CD4-positive, CD25-positive, alpha-beta regulatory T cell (primary cell): ENCODE measurements at regions not wholly inside any gene's neighbourhood (a gene's known extent, or its start where the extent isn't known, plus 50 kb on each side); places are given as distances from the start of the nearest gene placed in this dataset.

Experiments
- ATAC-seq, 2 donors: fragments of 150-1000 bp; cut with Tn5 transposase; one replicate each; pipeline ENCODE4 v1.10.0; 2021; ENCODE audit warnings: low read depth in 2 of 2, moderate number of reproducible peaks in 2 of 2, moderate library complexity in 1 of 2
- DNase-seq, 3 donors: peaks; one replicate each; pipeline versions ENCODE4 v3.0.0 to v3.0.0-alpha.2; 2012 to 2022; ENCODE audit warnings: mixed read lengths in 1 of 3
- H3K27ac ChIP-seq: one replicate; pipeline ENCODE4 v1.7.0; 2013; ENCODE audit warnings: mild to moderate bottlenecking, low read length; ENCODE audit not compliant: insufficient read depth, poor library complexity, severe bottlenecking
- H3K27me3 ChIP-seq: one replicate; pipeline ENCODE4 v1.7.0; 2013; ENCODE audit warnings: low read length; ENCODE audit not compliant: control insufficient read depth, insufficient read depth
- H3K36me3 ChIP-seq: one replicate; pipeline ENCODE4 v1.7.0; 2013; ENCODE audit warnings: mild to moderate bottlenecking, low read length, moderate library complexity; ENCODE audit not compliant: control insufficient read depth, insufficient read depth
- H3K4me1 ChIP-seq: 2 replicates; pipeline ENCODE4 v1.7.0; 2013; ENCODE audit warnings: mild to moderate bottlenecking, low read length; ENCODE audit not compliant: insufficient read depth, control insufficient read depth, poor library complexity, severe bottlenecking
- H3K4me3 ChIP-seq: one replicate; pipeline ENCODE4 v1.7.0; 2013; ENCODE audit warnings: low read depth, mild to moderate bottlenecking, low read length, moderate library complexity
- H3K9me3 ChIP-seq, 2 experiments: 1 replicate in 1 of 2; 2 replicates in 1 of 2; pipeline ENCODE4 v1.7.0; 2013; ENCODE audit warnings: low read length in 2 of 2, mild to moderate bottlenecking in 1 of 2, moderate library complexity in 1 of 2; ENCODE audit not compliant: control insufficient read depth in 2 of 2
- H3K27ac Mint-ChIP-seq, 3 donors: one replicate each; pipeline ENCODE4 v1.8.0; 2020 to 2022; ENCODE audit warnings: mild to moderate bottlenecking in 3 of 3, mixed read lengths in 3 of 3, moderate library complexity in 2 of 3
- H3K27me3 Mint-ChIP-seq: one replicate; pipeline ENCODE4 v1.8.0; 2022; ENCODE audit warnings: mild to moderate bottlenecking, mixed read lengths
- H3K36me3 Mint-ChIP-seq: one replicate; pipeline ENCODE4 v1.8.0; 2020; ENCODE audit warnings: mixed read lengths
- H3K4me1 Mint-ChIP-seq, 4 donors: one replicate each; pipeline ENCODE4 v1.8.0; 2020 to 2022; ENCODE audit warnings: mixed read lengths in 4 of 4, mild to moderate bottlenecking in 1 of 4
- H3K4me3 Mint-ChIP-seq, 4 donors: one replicate each; pipeline ENCODE4 v1.8.0; 2020 to 2022; ENCODE audit warnings: mild to moderate bottlenecking in 4 of 4, mixed read lengths in 4 of 4, moderate library complexity in 3 of 4
- H3K9me3 Mint-ChIP-seq, 7 donors: one replicate each; pipeline ENCODE4 v1.8.0; 2020 to 2022; ENCODE audit warnings: mixed read lengths in 7 of 7, mild to moderate bottlenecking in 3 of 7, moderate library complexity in 2 of 7

DNA sequence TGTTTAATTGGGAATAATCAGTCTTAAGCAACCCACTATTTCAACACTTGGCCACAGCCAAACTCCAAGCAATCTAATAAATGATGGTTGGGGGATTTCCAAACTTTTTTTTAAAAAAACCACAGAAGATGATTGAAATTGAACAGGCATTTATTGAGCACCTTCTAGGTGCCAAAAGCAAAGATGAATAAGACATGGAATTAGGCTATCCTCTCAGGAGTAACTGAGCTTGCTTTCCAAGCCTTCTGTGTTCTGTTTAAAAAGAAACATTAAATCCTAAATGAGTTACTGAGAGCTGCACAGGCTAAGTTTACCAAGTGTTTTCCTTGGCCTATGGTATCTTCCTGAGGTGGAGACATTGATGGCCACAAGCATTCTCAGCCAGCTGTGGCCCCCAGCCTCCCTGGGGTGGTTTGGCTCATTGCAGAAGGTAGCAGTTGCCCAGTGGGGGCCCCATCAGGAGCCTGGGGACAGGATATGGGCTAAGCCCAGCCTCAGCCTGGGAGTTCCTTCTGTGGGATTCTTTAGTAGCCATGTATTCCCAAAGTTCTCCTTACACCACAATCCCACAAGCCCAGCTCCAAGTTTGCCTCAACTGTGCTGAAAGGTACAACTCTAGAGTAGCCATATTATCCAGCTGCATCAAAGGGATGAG lies 174.3 kb downstream of the C1D start:
- no peaks in the 10 kb centered on the region for H3K4me1 Mint-ChIP-seq
- H3K4me3 Mint-ChIP-seq: no peak overlapping the region
- Histone ChIP-seq H3K4me1 (no peaks in the 10 kb centered on the region), H3K4me3 (no peak overlapping the region), H3K36me3 (no peaks in the 10 kb centered on the region), H3K27ac (no peak overlapping the region), H3K9me3 (no peaks in the 10 kb centered on the region), H3K27me3 (no peaks in the 10 kb centered on the region)
- DNase-seq (no peak), ATAC-seq (no peak)
- H3K9me3 Mint-ChIP-seq: no peaks in the 10 kb centered on the region
- no peak overlapping the region for H3K27ac Mint-ChIP-seq
- peaks cover 5% of the 10 kb centered on the region for H3K27me3 Mint-ChIP-seq
- H3K36me3 Mint-ChIP-seq: no peaks in the 10 kb centered on the region

DNA sequence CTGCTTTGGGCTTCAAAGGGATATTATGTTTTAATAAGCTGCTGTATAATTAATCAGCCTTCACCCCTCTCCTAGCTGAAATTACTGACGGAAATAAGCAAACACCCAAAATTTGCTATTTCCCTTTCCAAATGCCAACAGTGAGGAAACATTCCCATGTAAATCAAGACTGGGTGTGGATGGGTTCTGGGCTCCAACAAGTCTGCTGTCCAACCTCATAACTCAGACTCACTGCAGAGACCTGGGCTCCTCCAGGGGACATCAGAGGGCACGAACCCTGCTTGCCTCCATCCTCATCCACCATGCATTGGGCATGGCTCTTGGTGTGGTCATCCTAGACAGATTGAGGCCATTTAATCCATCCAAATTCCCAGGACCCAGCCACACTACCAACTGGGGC lies 173.7 kb downstream of the C1D start:
- ATAC-seq: no peak
- Mint-ChIP-seq H3K4me3 (no peak overlapping the region), H3K27me3 (peaks cover 5% of the 10 kb centered on the region), H3K27ac (no peak overlapping the region), H3K9me3 (peaks cover 0 to under 1% (median 0%) of the 10 kb centered on the region in 7 donors), H3K4me1 (no peaks in the 10 kb centered on the region), H3K36me3 (no peaks in the 10 kb centered on the region)
- no peaks in the 10 kb centered on the region for H3K36me3 ChIP-seq
- H3K4me1 ChIP-seq: no peaks in the 10 kb centered on the region
- H3K27me3 ChIP-seq: no peaks in the 10 kb centered on the region
- no peak for DNase-seq
- no peak overlapping the region for H3K27ac ChIP-seq
- H3K9me3 ChIP-seq: no peaks in the 10 kb centered on the region
- H3K4me3 ChIP-seq: no peak overlapping the region

- Histone ChIP-seq H3K27ac (no peak overlapping the region), H3K4me3 (no peak overlapping the region), H3K36me3 (no peaks in the 10 kb centered on the region), H3K9me3 (no peaks in the 10 kb centered on the region), H3K4me1 (no peaks in the 10 kb centered on the region), H3K27me3 (no peaks in the 10 kb centered on the region)
- DNase-seq (no peak), ATAC-seq (no peak)
- no peaks in the 10 kb centered on the region for H3K4me1 Mint-ChIP-seq
- H3K4me3 Mint-ChIP-seq: no peak overlapping the region
- no peak overlapping the region for H3K27ac Mint-ChIP-seq
- no peaks in the 10 kb centered on the region for H3K36me3 Mint-ChIP-seq
- H3K27me3 Mint-ChIP-seq: peaks cover 5% of the 10 kb centered on the region
- H3K9me3 Mint-ChIP-seq: peaks cover 0 to 3% (median 0%) of the 10 kb centered on the region in 7 donors
Observed at GRCh38 chr2:67891642-67892041, 171.2 kb downstream of the C1D start.

GRCh38 chr2:67892339-67892846 lies 170.4 kb downstream of the C1D start:
- no peak for DNase-seq
- peaks cover under 1% of the 10 kb centered on the region for H3K27me3 Mint-ChIP-seq
- no peaks in the 10 kb centered on the region for H3K4me1 ChIP-seq
- H3K27ac Mint-ChIP-seq: no peak overlapping the region
- no peaks in the 10 kb centered on the region for H3K27me3 ChIP-seq
- no peaks in the 10 kb centered on the region for H3K36me3 ChIP-seq
- ATAC-seq: no peak
- no peak overlapping the region for H3K27ac ChIP-seq
- peaks cover 0 to 3% (median 0%) of the 10 kb centered on the region in 7 donors for H3K9me3 Mint-ChIP-seq
- H3K4me3 ChIP-seq: no peak overlapping the region
- H3K4me3 Mint-ChIP-seq: no peak overlapping the region
- no peaks in the 10 kb centered on the region for H3K9me3 ChIP-seq
- H3K4me1 Mint-ChIP-seq: no peaks in the 10 kb centered on the region
- H3K36me3 Mint-ChIP-seq: no peaks in the 10 kb centered on the region

GRCh38 chr2:67895227-67895941 lies 167.4 kb downstream of the C1D start:
- no peak for DNase-seq

GRCh38 chr2:67896076-67896475 lies 166.7 kb downstream of the C1D start:
- H3K4me1 ChIP-seq: no peaks in the 10 kb centered on the region
- H3K27me3 ChIP-seq: no peaks in the 10 kb centered on the region
- H3K4me1 Mint-ChIP-seq: no peaks in the 10 kb centered on the region
- H3K4me3 Mint-ChIP-seq: no peak overlapping the region
- no peak overlapping the region for H3K27ac ChIP-seq
- H3K4me3 ChIP-seq: no peak overlapping the region
- H3K36me3 Mint-ChIP-seq: no peaks in the 10 kb centered on the region
- DNase-seq: no peak
- H3K9me3 Mint-ChIP-seq: peaks cover 0 to 3% (median 0%) of the 10 kb centered on the region in 7 donors
- H3K27me3 Mint-ChIP-seq: no peaks in the 10 kb centered on the region
- H3K27ac Mint-ChIP-seq: no peak overlapping the region
- no peak for ATAC-seq
- H3K36me3 ChIP-seq: no peaks in the 10 kb centered on the region
- H3K9me3 ChIP-seq: no peaks in the 10 kb centered on the region

More at GRCh38 chr2:67895227-67895941, 167.4 kb downstream of the C1D start:
- Histone ChIP-seq H3K4me1 (no peaks in the 10 kb centered on the region), H3K36me3 (no peaks in the 10 kb centered on the region), H3K4me3 (no peak overlapping the region), H3K27ac (no peak overlapping the region), H3K27me3 (no peaks in the 10 kb centered on the region), H3K9me3 (no peaks in the 10 kb centered on the region)
- peaks cover 0 to 3% (median 0%) of the 10 kb centered on the region in 7 donors for H3K9me3 Mint-ChIP-seq
- ATAC-seq: no peak
- H3K36me3 Mint-ChIP-seq: no peaks in the 10 kb centered on the region
- no peaks in the 10 kb centered on the region for H3K4me1 Mint-ChIP-seq
- no peaks in the 10 kb centered on the region for H3K27me3 Mint-ChIP-seq
- H3K4me3 Mint-ChIP-seq: no peak overlapping the region
- no peak overlapping the region for H3K27ac Mint-ChIP-seq

GRCh38 chr2:67896476-67896875 lies 166.3 kb downstream of the C1D start:
- Mint-ChIP-seq H3K36me3 (no peaks in the 10 kb centered on the region), H3K9me3 (peaks cover 0 to 3% (median 0%) of the 10 kb centered on the region in 7 donors), H3K4me1 (no peaks in the 10 kb centered on the region), H3K27ac (no peak overlapping the region), H3K4me3 (no peak overlapping the region), H3K27me3 (peaks cover 1% of the 10 kb centered on the region)
- ATAC-seq: no peak
- H3K27ac ChIP-seq: no peak overlapping the region
- H3K4me3 ChIP-seq: no peak overlapping the region
- H3K4me1 ChIP-seq: no peaks in the 10 kb centered on the region
- H3K9me3 ChIP-seq: no peaks in the 10 kb centered on the region
- DNase-seq: no peak
- no peaks in the 10 kb centered on the region for H3K36me3 ChIP-seq
- no peaks in the 10 kb centered on the region for H3K27me3 ChIP-seq

- DNase-seq (no peak), ATAC-seq (no peak)
- no peak overlapping the region for H3K27ac ChIP-seq
- H3K4me1 ChIP-seq: no peaks in the 10 kb centered on the region
- no peaks in the 10 kb centered on the region for H3K36me3 Mint-ChIP-seq
- no peak overlapping the region for H3K27ac Mint-ChIP-seq
- H3K27me3 Mint-ChIP-seq: peaks cover 6% of the 10 kb centered on the region
- peaks cover 0 to 3% (median 0%) of the 10 kb centered on the region in 7 donors for H3K9me3 Mint-ChIP-seq
- no peaks in the 10 kb centered on the region for H3K4me1 Mint-ChIP-seq
- no peaks in the 10 kb centered on the region for H3K36me3 ChIP-seq
- H3K27me3 ChIP-seq: no peaks in the 10 kb centered on the region
- H3K4me3 Mint-ChIP-seq: no peak overlapping the region
- no peaks in the 10 kb centered on the region for H3K9me3 ChIP-seq
- no peak overlapping the region for H3K4me3 ChIP-seq
Observed at GRCh38 chr2:67898595-67898994, 164.2 kb downstream of the C1D start.
